Right atrium auricular region (tissue), 2 donors: ENCODE measurements at regions not wholly inside any gene's neighbourhood (a gene's known extent, or its start where the extent isn't known, plus 50 kb on each side); places are given as distances from the start of the nearest gene placed in this dataset.

Experiments
- DNase-seq: peaks from one replicate; pipeline ENCODE4 v3.0.0-alpha.2; 2019; ENCODE audit warnings: low spot score
- H3K27ac ChIP-seq, 2 donors: fragments of 200-600 bp; sonication (generic); 1 replicate in 1 of 2; 2 replicates in 1 of 2; pipeline ENCODE4 v1.5.1; 2016 to 2019
- H3K27me3 ChIP-seq, 2 donors: fragments of 200-600 bp; sonication (generic); one replicate each; pipeline versions ENCODE4 v1.5.1 to v1.6.0; 2017 to 2019
- H3K36me3 ChIP-seq: fragments of 200-600 bp; sonication (generic); one replicate; pipeline ENCODE4 v1.5.1; 2016
- H3K4me1 ChIP-seq, 2 donors: fragments of 200-600 bp; sonication (generic); one replicate each; pipeline versions ENCODE4 v1.5.1 to v1.6.0; 2017 to 2019
- H3K4me3 ChIP-seq, 2 donors: fragments of 200-600 bp; sonication (generic); 1 replicate in 1 of 2; 2 replicates in 1 of 2; pipeline ENCODE4 v1.5.1; 2017 to 2019; ENCODE audit warnings: mild to moderate bottlenecking in 1 of 2, moderate library complexity in 1 of 2
- H3K9me3 ChIP-seq, 2 donors: fragments of 200-600 bp; sonication (generic); one replicate each; pipeline ENCODE4 v1.5.1; 2019
- CTCF ChIP-seq, 2 donors: fragments of 200-600 bp; sonication (generic); IDR thresholded peaks; one replicate each; pipeline ENCODE4 v1.5.1; 2019; ENCODE audit warnings: antibody characterized with exemption in 2 of 2

DNA sequence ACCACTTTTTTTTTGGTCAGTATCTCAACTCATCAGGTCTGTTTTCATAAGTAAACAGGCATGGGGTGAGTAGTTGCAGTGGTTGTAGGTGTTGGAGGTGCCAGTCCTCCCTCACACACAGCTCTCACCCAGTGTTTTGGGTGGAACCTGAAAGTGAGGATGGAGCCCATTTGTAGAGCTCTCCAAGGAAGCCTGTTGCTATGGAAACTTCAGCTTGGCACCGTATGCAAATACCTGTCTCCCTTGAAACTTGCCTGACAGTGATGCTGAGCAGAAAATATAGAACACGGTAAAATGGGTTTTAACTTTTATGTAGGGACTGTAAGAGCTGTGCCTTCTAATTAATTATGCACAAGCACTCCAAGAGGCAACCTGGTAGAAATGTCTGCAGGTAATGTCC is 214.1 kb downstream of the AJAP1 start:
- Histone ChIP-seq H3K27ac (no peak overlapping the region), H3K9me3 (no peaks in the 10 kb centered on the region), H3K27me3 (no peaks in the 10 kb centered on the region), H3K4me3 (no peak overlapping the region), H3K4me1 (no peaks in the 10 kb centered on the region), H3K36me3 (no peaks in the 10 kb centered on the region)
- DNase-seq = no peak
- no peak for TF ChIP-seq CTCF (IDR thresholded peaks at IDR 0.05)

- Histone ChIP-seq H3K27ac (no peak overlapping the region), H3K4me3 (no peak overlapping the region), H3K27me3 (no peaks in the 10 kb centered on the region), H3K9me3 (no peaks in the 10 kb centered on the region), H3K36me3 (no peaks in the 10 kb centered on the region), H3K4me1 (no peaks in the 10 kb centered on the region)
- TF ChIP-seq CTCF (IDR thresholded peaks at IDR 0.05) = no peak
- no peak for DNase-seq
These were observed 202.0 kb downstream of the AJAP1 start for GRCh38 chr1:4856396-4856795.

DNA sequence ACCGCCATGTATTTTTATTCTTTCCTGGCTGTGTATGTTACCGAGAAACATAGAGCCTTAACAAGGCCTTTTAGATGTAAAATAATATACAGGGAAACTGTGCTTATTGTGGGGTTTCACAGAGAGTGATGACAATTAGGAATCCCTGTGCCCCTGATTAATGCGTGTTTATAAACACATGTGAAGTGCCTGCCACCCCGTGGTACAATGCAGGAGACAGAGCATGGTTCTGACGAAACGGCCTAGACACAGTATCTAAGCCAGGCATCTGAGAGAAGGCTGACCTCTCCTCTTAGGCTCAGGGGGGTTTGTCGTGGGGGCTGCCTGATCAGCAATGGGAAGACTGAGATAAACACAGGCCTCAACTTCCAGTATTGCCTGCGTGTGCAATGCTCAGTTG is 200.0 kb downstream of the AJAP1 start:
- no peak overlapping the region for H3K27ac ChIP-seq
- H3K4me3 ChIP-seq = no peak overlapping the region
- no peaks in the 10 kb centered on the region for H3K4me1 ChIP-seq
- peaks cover 0 to 7% of the 10 kb centered on the region in 2 donors for H3K9me3 ChIP-seq
- DNase-seq = no peak
- H3K27me3 ChIP-seq = no peaks in the 10 kb centered on the region
- no peak for TF ChIP-seq CTCF (IDR thresholded peaks at IDR 0.05)
- no peaks in the 10 kb centered on the region for H3K36me3 ChIP-seq

DNA sequence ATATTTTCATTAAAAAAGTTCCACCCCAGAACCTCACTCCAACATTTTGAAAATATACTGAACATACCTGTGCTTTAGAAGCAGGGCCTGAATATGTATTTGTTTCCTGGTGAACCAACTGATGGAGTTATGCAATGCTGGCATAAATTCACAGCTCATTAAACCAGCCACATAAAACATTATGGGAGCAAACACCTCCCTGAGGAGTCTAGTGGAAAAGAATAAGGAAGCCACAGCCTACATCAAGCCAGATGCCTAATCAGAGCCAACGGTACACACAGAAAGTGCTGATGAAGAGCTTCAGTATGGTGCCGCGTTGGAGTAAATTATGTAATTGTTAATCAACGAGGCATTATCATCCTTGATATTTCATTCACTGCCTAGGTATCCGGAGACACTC is 199.5 kb downstream of the AJAP1 start:
- peaks cover 0 to 7% of the 10 kb centered on the region in 2 donors for H3K9me3 ChIP-seq
- no peaks in the 10 kb centered on the region for H3K4me1 ChIP-seq
- H3K4me3 ChIP-seq = no peak overlapping the region
- H3K36me3 ChIP-seq = no peaks in the 10 kb centered on the region
- no peak for TF ChIP-seq CTCF (IDR thresholded peaks at IDR 0.05)
- no peaks in the 10 kb centered on the region for H3K27me3 ChIP-seq
- no peak overlapping the region for H3K27ac ChIP-seq
- DNase-seq = no peak

DNA sequence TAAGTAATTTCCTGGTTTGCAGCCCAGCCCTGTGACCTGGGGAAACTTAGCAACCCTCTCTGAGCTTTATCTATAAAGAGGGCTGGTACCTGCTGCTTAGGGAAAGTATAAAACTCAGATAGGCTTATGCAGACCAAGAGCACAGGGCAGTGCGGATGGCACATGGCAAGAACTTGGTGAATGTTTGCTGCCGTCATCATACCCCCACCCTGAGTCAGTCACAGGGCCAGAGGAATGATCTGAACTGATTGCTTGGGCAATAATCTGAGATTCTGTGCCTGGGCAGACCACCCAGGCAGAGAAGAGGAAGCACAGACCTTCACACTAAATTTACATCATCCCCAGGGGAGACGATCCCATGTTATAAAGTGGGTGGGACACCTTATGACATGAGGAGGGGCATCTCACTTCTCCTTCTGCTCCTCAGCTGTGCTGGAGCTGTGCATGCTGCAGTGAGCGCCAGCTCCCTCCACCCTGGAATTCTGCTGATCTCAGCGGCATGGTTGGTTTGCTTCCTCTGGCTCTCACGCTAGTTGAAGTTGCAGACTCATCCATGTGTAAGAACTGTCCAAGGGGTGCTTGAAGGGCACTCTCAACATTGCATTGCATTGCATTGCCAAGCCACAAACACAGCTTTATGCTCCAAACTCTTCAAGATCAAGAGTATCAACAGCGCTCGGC is 197.1 kb downstream of the AJAP1 start:
- Histone ChIP-seq H3K4me1 (no peaks in the 10 kb centered on the region), H3K9me3 (peaks cover 0 to 7% of the 10 kb centered on the region in 2 donors), H3K27me3 (no peaks in the 10 kb centered on the region), H3K36me3 (no peaks in the 10 kb centered on the region), H3K4me3 (no peak overlapping the region), H3K27ac (no peak overlapping the region)
- peak; percentile 64 for DNase-seq
- no peak for TF ChIP-seq CTCF (IDR thresholded peaks at IDR 0.05)

DNA sequence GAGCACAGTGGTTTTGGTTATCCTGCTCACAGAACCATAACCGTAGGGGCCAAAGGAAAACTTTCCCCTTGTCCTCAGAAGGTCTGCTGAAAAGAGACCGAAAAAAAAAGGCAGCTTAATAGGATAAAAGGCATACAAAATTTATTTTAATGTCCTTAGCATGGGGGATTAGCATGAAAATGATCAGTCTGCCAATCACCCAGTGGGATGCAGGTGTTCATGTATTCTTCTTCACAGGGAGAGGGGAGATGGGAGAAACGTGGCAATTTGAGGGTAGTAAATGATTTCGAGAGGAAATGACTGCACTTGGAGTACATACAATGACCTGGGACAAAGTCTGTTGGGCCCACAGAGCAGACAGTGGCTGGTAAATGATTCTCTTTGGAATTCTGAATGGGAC is 194.0 kb downstream of the AJAP1 start:
- Histone ChIP-seq H3K36me3 (no peaks in the 10 kb centered on the region), H3K27ac (no peak overlapping the region), H3K4me3 (no peak overlapping the region), H3K4me1 (no peaks in the 10 kb centered on the region), H3K9me3 (peaks cover 0 to 7% of the 10 kb centered on the region in 2 donors), H3K27me3 (no peaks in the 10 kb centered on the region)
- TF ChIP-seq CTCF (IDR thresholded peaks at IDR 0.05) = no peak
- DNase-seq = no peak
